ENCODE measurements at regions not wholly inside any gene's neighbourhood (a gene's known extent, or its start where the extent isn't known, plus 50 kb on each side); places are given as distances from the start of the nearest gene placed in this dataset.
"Not testable (repeated sequence)": the region's sequence is repeated elsewhere in the genome, so short reads cannot be mapped to it uniquely, and the experiment has no call there.

GRCh38 chr6:115838763-115839401, 221.8 kb downstream of the FRK start:
- Histone ChIP-seq H3K4me3 (ENCODE audit: low read depth, low read length) (no peak overlapping the region), H3K36me3 (ENCODE audit: control insufficient read depth, insufficient read depth, low read length) (no peaks in the 10 kb centered on the region), H3K27me3 (ENCODE audit: control insufficient read depth, insufficient read depth, low read length) (no peaks in the 10 kb centered on the region)
- TF ChIP-seq CTCF (IDR thresholded peaks at IDR 0.05; ENCODE audit: insufficient read depth, low read depth, low read length) = peak; percentile 51
- ChIA-PET POLR2A (interaction anchor here (0.6 kb wide), 1 partner anchor 1068 kb away, joined by 4 read pairs; no protein-coding TSS in a partner anchor), CTCF (interaction anchor here (1.6 to 2.6 kb wide), 2 partner anchors 9 to 15 kb away, joined by 6 to 9 read pairs; no protein-coding TSS in a partner anchor)
- DNase-seq (ENCODE audit: low read depth) = no peak

- no peak for TF ChIP-seq CTCF (IDR thresholded peaks at IDR 0.05; ENCODE audit: insufficient read depth, low read depth, low read length)
- Histone ChIP-seq H3K4me3 (ENCODE audit: low read depth, low read length) (no peak overlapping the region), H3K27me3 (ENCODE audit: control insufficient read depth, insufficient read depth, low read length) (no peaks in the 10 kb centered on the region), H3K36me3 (ENCODE audit: control insufficient read depth, insufficient read depth, low read length) (no peaks in the 10 kb centered on the region)
- DNase-seq (ENCODE audit: low read depth) = no peak
- ChIA-PET CTCF (interaction anchor here (1.6 to 2.6 kb wide), 2 partner anchors 8 to 15 kb away, joined by 6 to 9 read pairs; no protein-coding TSS in a partner anchor), POLR2A (no interaction called here)
These were observed 222.5 kb downstream of the FRK start for GRCh38 chr6:115838216-115838615.

GRCh38 chr6:115836374-115836773, 224.3 kb downstream of the FRK start:
- H3K36me3 ChIP-seq (ENCODE audit: control insufficient read depth, insufficient read depth, low read length); DNase-seq (ENCODE audit: low read depth); CTCF ChIA-PET; POLR2A ChIA-PET; H3K4me3 ChIP-seq (ENCODE audit: low read depth, low read length); H3K27me3 ChIP-seq (ENCODE audit: control insufficient read depth, insufficient read depth, low read length): not testable (repeated sequence)

GRCh38 chr6:115835314-115835713, 225.4 kb downstream of the FRK start:
- no peaks in the 10 kb centered on the region for H3K27me3 ChIP-seq (ENCODE audit: control insufficient read depth, insufficient read depth, low read length)
- no peak for DNase-seq (ENCODE audit: low read depth)
- H3K36me3 ChIP-seq (ENCODE audit: control insufficient read depth, insufficient read depth, low read length) = no peaks in the 10 kb centered on the region
- no peak overlapping the region for H3K4me3 ChIP-seq (ENCODE audit: low read depth, low read length)
- ChIA-PET CTCF (no interaction called here), POLR2A (no interaction called here)
- no peak for TF ChIP-seq CTCF (IDR thresholded peaks at IDR 0.05; ENCODE audit: insufficient read depth, low read depth, low read length)

GRCh38 chr6:115834542-115834941, 226.1 kb downstream of the FRK start:
- H3K4me3 ChIP-seq (ENCODE audit: low read depth, low read length); H3K36me3 ChIP-seq (ENCODE audit: control insufficient read depth, insufficient read depth, low read length); DNase-seq (ENCODE audit: low read depth); POLR2A ChIA-PET; CTCF ChIA-PET; H3K27me3 ChIP-seq (ENCODE audit: control insufficient read depth, insufficient read depth, low read length): not testable (repeated sequence)

GRCh38 chr6:115832786-115833185, 227.9 kb downstream of the FRK start:
- DNase-seq (ENCODE audit: low read depth) = no peak
- no peak for TF ChIP-seq CTCF (IDR thresholded peaks at IDR 0.05; ENCODE audit: insufficient read depth, low read depth, low read length)
- CTCF ChIA-PET = no interaction called here
- Histone ChIP-seq H3K4me3 (ENCODE audit: low read depth, low read length) (no peak overlapping the region), H3K27me3 (ENCODE audit: control insufficient read depth, insufficient read depth, low read length) (no peaks in the 10 kb centered on the region), H3K36me3 (ENCODE audit: control insufficient read depth, insufficient read depth, low read length) (no peaks in the 10 kb centered on the region)
- POLR2A ChIA-PET = no interaction called here
